ENCODE measurements at regions not wholly inside any gene's neighbourhood (a gene's known extent, or its start where the extent isn't known, plus 50 kb on each side); places are given as distances from the start of the nearest gene placed in this dataset.

- TF ChIP-seq, protein P1, sequence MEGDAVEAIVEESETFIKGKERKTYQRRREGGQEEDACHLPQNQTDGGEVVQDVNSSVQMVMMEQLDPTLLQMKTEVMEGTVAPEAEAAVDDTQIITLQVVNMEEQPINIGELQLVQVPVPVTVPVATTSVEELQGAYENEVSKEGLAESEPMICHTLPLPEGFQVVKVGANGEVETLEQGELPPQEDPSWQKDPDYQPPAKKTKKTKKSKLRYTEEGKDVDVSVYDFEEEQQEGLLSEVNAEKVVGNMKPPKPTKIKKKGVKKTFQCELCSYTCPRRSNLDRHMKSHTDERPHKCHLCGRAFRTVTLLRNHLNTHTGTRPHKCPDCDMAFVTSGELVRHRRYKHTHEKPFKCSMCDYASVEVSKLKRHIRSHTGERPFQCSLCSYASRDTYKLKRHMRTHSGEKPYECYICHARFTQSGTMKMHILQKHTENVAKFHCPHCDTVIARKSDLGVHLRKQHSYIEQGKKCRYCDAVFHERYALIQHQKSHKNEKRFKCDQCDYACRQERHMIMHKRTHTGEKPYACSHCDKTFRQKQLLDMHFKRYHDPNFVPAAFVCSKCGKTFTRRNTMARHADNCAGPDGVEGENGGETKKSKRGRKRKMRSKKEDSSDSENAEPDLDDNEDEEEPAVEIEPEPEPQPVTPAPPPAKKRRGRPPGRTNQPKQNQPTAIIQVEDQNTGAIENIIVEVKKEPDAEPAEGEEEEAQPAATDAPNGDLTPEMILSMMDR (IDR thresholded peaks at IDR 0.05; ENCODE audit: control extremely low read depth, extremely low read depth, low read depth, missing control alignments), result no peak
- CTCF ChIA-PET, result no interaction called here
- POLR2A ChIA-PET, result no interaction called here
- no peak for DNase-seq (ENCODE audit: extremely low spot score)
Measured at GRCh38 chr20:21456207-21456606, 57.7 kb downstream of the NKX2-2 start.

GRCh38 chr20:21453690-21454089 lies 56.4 kb upstream of the NKX2-4 start:
- ChIA-PET POLR2A (no interaction called here), CTCF (no interaction called here)
- DNase-seq (ENCODE audit: extremely low spot score), result no peak
- TF ChIP-seq, protein P1 (IDR thresholded peaks at IDR 0.05; ENCODE audit: control extremely low read depth, extremely low read depth, low read depth, missing control alignments), result no peak

- ChIA-PET CTCF (interaction anchor here (1.3 kb wide), 1 partner anchor 54 kb away, joined by 4 read pairs; no protein-coding TSS in a partner anchor), POLR2A (no interaction called here)
- no peak for DNase-seq (ENCODE audit: extremely low spot score)
- TF ChIP-seq, protein P1 (IDR thresholded peaks at IDR 0.05; ENCODE audit: control extremely low read depth, extremely low read depth, low read depth, missing control alignments), result no peak
Measured at GRCh38 chr20:21450572-21450971, 53.2 kb upstream of the NKX2-4 start.

Measured in GM10248 (cell line).